Keratinocyte (primary cell): ENCODE measurements at regions not wholly inside any gene's neighbourhood (a gene's known extent, or its start where the extent isn't known, plus 50 kb on each side); places are given as distances from the start of the nearest gene placed in this dataset.

Experiments
- DNase-seq: peaks from one replicate; pipeline ENCODE4 v3.0.0-alpha.2; 2011; ENCODE audit warnings: low read depth, missing footprints, low spot score
- FAIRE-seq: peaks from 2 replicates; lab custom pipeline; 2011; peaks lifted over from hg19 to GRCh38; lab: Jason Lieb, UNC
- H2AFZ ChIP-seq: 2 replicates; pipeline ENCODE4 v1.6.0; 2012; ENCODE audit warnings: low read length, control low read depth, inconsistent platforms; ENCODE audit not compliant: control insufficient read depth
- H3K27ac ChIP-seq: 2 replicates; pipeline ENCODE4 v1.5.1; 2011; ENCODE audit warnings: low read length; ENCODE audit not compliant: control insufficient read depth, insufficient read depth
- H3K27me3 ChIP-seq: 3 replicates; pipeline ENCODE4 v1.6.0; 2011; ENCODE audit warnings: low read length; ENCODE audit not compliant: control insufficient read depth, insufficient read depth; ENCODE audit errors: extremely low read depth
- H3K36me3 ChIP-seq, 2 experiments: 2 replicates in 1 of 2; 3 replicates in 1 of 2; pipeline ENCODE4 v1.5.1; 2011; ENCODE audit warnings: low read length in 2 of 2, mild to moderate bottlenecking in 1 of 2; ENCODE audit not compliant: control insufficient read depth in 2 of 2, insufficient read depth in 2 of 2; ENCODE audit errors: extremely low read depth in 1 of 2
- H3K4me1 ChIP-seq: 3 replicates; pipeline ENCODE4 v1.5.1; 2011; ENCODE audit warnings: low read length; ENCODE audit not compliant: control insufficient read depth, insufficient read depth; ENCODE audit errors: extremely low read depth
- H3K4me2 ChIP-seq: 3 replicates; pipeline ENCODE4 v1.6.0; 2011; ENCODE audit warnings: low read depth, low read length; ENCODE audit not compliant: control insufficient read depth, insufficient read depth; ENCODE audit errors: extremely low read depth
- H3K4me3 ChIP-seq, 3 experiments: fragments of 200-600 bp in 1 of 3; sonication (generic) in 1 of 3; 2 replicates in 2 of 3; 3 replicates in 1 of 3; pipeline ENCODE4 v1.5.1; 2011 to 2016; ENCODE audit warnings: low read length in 3 of 3, mild to moderate bottlenecking in 3 of 3, control low read depth in 2 of 3, inconsistent platforms in 1 of 3, low read depth in 1 of 3, mixed read lengths in 1 of 3, mixed run types in 1 of 3, moderate library complexity in 1 of 3; ENCODE audit not compliant: control insufficient read depth in 2 of 3, insufficient read depth in 2 of 3; ENCODE audit errors: extremely low read depth in 1 of 3
- H3K79me2 ChIP-seq: 2 replicates; pipeline ENCODE4 v1.6.0; 2012; ENCODE audit warnings: low read length; ENCODE audit not compliant: control insufficient read depth, insufficient read depth
- H3K9ac ChIP-seq: 3 replicates; pipeline ENCODE4 v1.6.0; 2011; ENCODE audit warnings: low read length; ENCODE audit not compliant: control insufficient read depth, insufficient read depth; ENCODE audit errors: extremely low read depth
- H3K9me1 ChIP-seq: 3 replicates; pipeline ENCODE4 v1.6.0; 2011; ENCODE audit warnings: low read length; ENCODE audit not compliant: control insufficient read depth, insufficient read depth; ENCODE audit errors: extremely low read depth
- H3K9me3 ChIP-seq: 2 replicates; pipeline ENCODE4 v1.5.1; 2012; ENCODE audit warnings: low read depth, low read length; ENCODE audit not compliant: control insufficient read depth
- H4K20me1 ChIP-seq: 3 replicates; pipeline ENCODE4 v1.6.0; 2011; ENCODE audit warnings: low read length; ENCODE audit not compliant: control insufficient read depth, insufficient read depth; ENCODE audit errors: extremely low read depth
- CTCF ChIP-seq, 3 experiments: IDR thresholded peaks in 1 of 3; conservative IDR thresholded peaks in 1 of 3; optimal IDR thresholded peaks in 1 of 3; 2 replicates in 2 of 3; 3 replicates in 1 of 3; pipeline versions ENCODE3 to v1.5.1; 2011; ENCODE audit warnings: low read length in 3 of 3, mild to moderate bottlenecking in 3 of 3, moderate library complexity in 2 of 3, control low read depth in 1 of 3, inconsistent platforms in 1 of 3; ENCODE audit not compliant: insufficient read depth in 2 of 3; ENCODE audit errors: extremely low read depth in 1 of 3
- EZH2 ChIP-seq: IDR thresholded peaks from one replicate; pipeline ENCODE4 v1.6.1; 2012; ENCODE audit warnings: inconsistent platforms, mild to moderate bottlenecking, low read length, moderate library complexity
- dilution Hi-C: fragments of 300-500 bp; cut with MboI; formaldehyde crosslinking; loops from one replicate; pipeline ENCODE4 v1.7.0; 2020; ENCODE audit warnings: low sequenced_read_pairs; ENCODE audit not compliant: extremely low pct_ligation_motif_present

GRCh38 chr20:24739746-24740145 lies 209.3 kb upstream of the CST7 start:
- no peaks in the 10 kb centered on the region for H4K20me1 ChIP-seq
- no peak for DNase-seq
- H3K27ac ChIP-seq: no peak overlapping the region
- H3K9me3 ChIP-seq: no peaks in the 10 kb centered on the region
- no peaks in the 10 kb centered on the region for H3K4me1 ChIP-seq
- H3K9me1 ChIP-seq: no peaks in the 10 kb centered on the region
- H3K4me3 ChIP-seq: no peak overlapping the region
- no peaks in the 10 kb centered on the region for H3K79me2 ChIP-seq
- TF ChIP-seq EZH2: no peak
- no peak overlapping the region for H2AFZ ChIP-seq
- dilution Hi-C loops: no loop called here
- H3K36me3 ChIP-seq: no peaks in the 10 kb centered on the region
- H3K9ac ChIP-seq: no peak overlapping the region
- H3K4me2 ChIP-seq: no peak overlapping the region
- peaks cover 8% of the 10 kb centered on the region for H3K27me3 ChIP-seq
- no peak for FAIRE-seq

- H3K27ac ChIP-seq: no peak overlapping the region
- no peaks in the 10 kb centered on the region for H3K9me1 ChIP-seq
- no peak overlapping the region for H3K9ac ChIP-seq
- TF ChIP-seq EZH2 (no peak), CTCF (optimal IDR thresholded peaks at IDR 0.05 in 1 of 3, IDR thresholded peaks at IDR 0.05 in 1 of 3, conservative IDR thresholded peaks at IDR 0.05 in 1 of 3; ENCODE audit: extremely low read depth in 1 of 3, insufficient read depth in 2 of 3, low read length in 3 of 3) (no peak)
- no peaks in the 10 kb centered on the region for H4K20me1 ChIP-seq
- DNase-seq (no peak), FAIRE-seq (no peak)
- no peaks in the 10 kb centered on the region for H3K79me2 ChIP-seq
- H3K9me3 ChIP-seq: no peaks in the 10 kb centered on the region
- dilution Hi-C loops: no loop called here
- no peaks in the 10 kb centered on the region for H3K36me3 ChIP-seq
- peaks cover 8% of the 10 kb centered on the region for H3K27me3 ChIP-seq
- H3K4me3 ChIP-seq: no peak overlapping the region
- H2AFZ ChIP-seq: no peak overlapping the region
- H3K4me1 ChIP-seq: peaks cover 9% of the 10 kb centered on the region
- no peak overlapping the region for H3K4me2 ChIP-seq
These were observed 207.5 kb upstream of the CST7 start for GRCh38 chr20:24741493-24742072.

DNA sequence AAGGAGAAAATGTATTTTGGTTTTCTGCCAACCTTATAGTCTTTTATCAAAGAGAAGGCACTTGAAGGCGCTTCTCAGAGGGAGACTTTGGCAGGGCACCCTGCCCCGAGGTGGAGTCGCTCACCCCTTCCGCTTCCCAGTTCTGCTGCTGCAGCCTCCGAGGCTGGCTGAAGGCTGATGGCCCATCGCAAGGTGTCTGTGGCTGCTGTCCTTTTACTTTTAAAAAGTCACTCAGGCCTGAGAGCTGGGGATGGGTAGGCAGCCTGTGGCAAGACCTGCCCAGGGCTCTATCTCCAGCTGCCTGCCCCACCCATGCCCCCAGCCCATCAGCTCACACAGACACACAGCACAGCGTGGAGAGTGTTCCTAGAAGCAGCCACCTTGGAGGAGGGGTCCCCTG lies 206.6 kb upstream of the CST7 start:
- TF ChIP-seq CTCF (optimal IDR thresholded peaks at IDR 0.05 in 1 of 3, IDR thresholded peaks at IDR 0.05 in 1 of 3, conservative IDR thresholded peaks at IDR 0.05 in 1 of 3; ENCODE audit: extremely low read depth in 1 of 3, insufficient read depth in 2 of 3, low read length in 3 of 3): no peak
- TF ChIP-seq EZH2: no peak
- Histone ChIP-seq H3K27ac (no peak overlapping the region), H3K4me1 (peaks cover 9% of the 10 kb centered on the region), H3K79me2 (no peaks in the 10 kb centered on the region), H4K20me1 (no peaks in the 10 kb centered on the region), H3K9ac (no peak overlapping the region), H3K9me3 (no peaks in the 10 kb centered on the region), H3K4me3 (no peak overlapping the region), H3K9me1 (no peaks in the 10 kb centered on the region), H3K36me3 (no peaks in the 10 kb centered on the region), H3K4me2 (no peak overlapping the region), H3K27me3 (peaks cover 8% of the 10 kb centered on the region), H2AFZ (no peak overlapping the region)
- no peak for DNase-seq
- dilution Hi-C loops: no loop called here
- FAIRE-seq: no peak
